ENCODE measurements at regions not wholly inside any gene's neighbourhood (a gene's known extent, or its start where the extent isn't known, plus 50 kb on each side); places are given as distances from the start of the nearest gene placed in this dataset.
"Not testable (repeated sequence)": the region's sequence is repeated elsewhere in the genome, so short reads cannot be mapped to it uniquely, and the experiment has no call there.

- Histone ChIP-seq H3K4me1 (ENCODE audit: control insufficient read depth in 1 of 2, insufficient read depth in 2 of 2, low read length in 2 of 2) (no peaks in the 10 kb centered on the region), H3K36me3 (ENCODE audit: control insufficient read depth in 1 of 2, insufficient read depth in 2 of 2, low read length in 2 of 2) (no peaks in the 10 kb centered on the region), H3K27ac (ENCODE audit: low read length) (no peak overlapping the region), H3K27me3 (ENCODE audit: low read depth, low read length) (no peaks in the 10 kb centered on the region), H3K9me3 (ENCODE audit: control insufficient read depth in 1 of 2, low read length in 2 of 2) (no peaks in the 10 kb centered on the region), H3K4me3 (ENCODE audit: low read depth in 1 of 2, low read length in 2 of 2) (no peak overlapping the region)
Measured at GRCh38 chr16:79985606-79986005, 385.1 kb upstream of the MAF start.

GRCh38 chr16:79984149-79984548 lies 383.6 kb upstream of the MAF start:
- H3K4me3 ChIP-seq (ENCODE audit: low read depth in 1 of 2, low read length in 2 of 2), result not testable (repeated sequence)

GRCh38 chr16:79982862-79983261 lies 382.3 kb upstream of the MAF start:
- Histone ChIP-seq H3K4me3 (ENCODE audit: low read depth in 1 of 2, low read length in 2 of 2) (no peak overlapping the region), H3K4me1 (ENCODE audit: control insufficient read depth in 1 of 2, insufficient read depth in 2 of 2, low read length in 2 of 2) (no peaks in the 10 kb centered on the region), H3K36me3 (ENCODE audit: control insufficient read depth in 1 of 2, insufficient read depth in 2 of 2, low read length in 2 of 2) (no peaks in the 10 kb centered on the region), H3K9me3 (ENCODE audit: control insufficient read depth in 1 of 2, low read length in 2 of 2) (no peaks in the 10 kb centered on the region), H3K27ac (ENCODE audit: low read length) (no peak overlapping the region), H3K27me3 (ENCODE audit: low read depth, low read length) (no peaks in the 10 kb centered on the region)

More at GRCh38 chr16:79984149-79984548, 383.6 kb upstream of the MAF start:
- not testable (repeated sequence) for H3K27me3 ChIP-seq (ENCODE audit: low read depth, low read length); H3K27ac ChIP-seq (ENCODE audit: low read length); H3K4me1 ChIP-seq (ENCODE audit: control insufficient read depth in 1 of 2, insufficient read depth in 2 of 2, low read length in 2 of 2); H3K36me3 ChIP-seq (ENCODE audit: control insufficient read depth in 1 of 2, insufficient read depth in 2 of 2, low read length in 2 of 2); H3K9me3 ChIP-seq (ENCODE audit: control insufficient read depth in 1 of 2, low read length in 2 of 2)

- H3K9me3 ChIP-seq (ENCODE audit: control insufficient read depth in 1 of 2, low read length in 2 of 2), result no peaks in the 10 kb centered on the region
- H3K4me1 ChIP-seq (ENCODE audit: control insufficient read depth in 1 of 2, insufficient read depth in 2 of 2, low read length in 2 of 2), result no peaks in the 10 kb centered on the region
- H3K27me3 ChIP-seq (ENCODE audit: low read depth, low read length), result no peaks in the 10 kb centered on the region
- H3K27ac ChIP-seq (ENCODE audit: low read length), result no peak overlapping the region
- H3K4me3 ChIP-seq (ENCODE audit: low read depth in 1 of 2, low read length in 2 of 2), result no peak overlapping the region
- H3K36me3 ChIP-seq (ENCODE audit: control insufficient read depth in 1 of 2, insufficient read depth in 2 of 2, low read length in 2 of 2), result no peaks in the 10 kb centered on the region
Measured at GRCh38 chr16:79982361-79982760, 381.8 kb upstream of the MAF start.

GRCh38 chr16:79981814-79982213 lies 381.3 kb upstream of the MAF start:
- H3K4me1 ChIP-seq (ENCODE audit: control insufficient read depth in 1 of 2, insufficient read depth in 2 of 2, low read length in 2 of 2), result no peaks in the 10 kb centered on the region
- H3K27me3 ChIP-seq (ENCODE audit: low read depth, low read length), result no peaks in the 10 kb centered on the region
- no peak overlapping the region for H3K27ac ChIP-seq (ENCODE audit: low read length)
- no peaks in the 10 kb centered on the region for H3K9me3 ChIP-seq (ENCODE audit: control insufficient read depth in 1 of 2, low read length in 2 of 2)
- H3K4me3 ChIP-seq (ENCODE audit: low read depth in 1 of 2, low read length in 2 of 2), result no peak overlapping the region
- no peaks in the 10 kb centered on the region for H3K36me3 ChIP-seq (ENCODE audit: control insufficient read depth in 1 of 2, insufficient read depth in 2 of 2, low read length in 2 of 2)

- Histone ChIP-seq H3K36me3 (ENCODE audit: control insufficient read depth in 1 of 2, insufficient read depth in 2 of 2, low read length in 2 of 2) (no peaks in the 10 kb centered on the region), H3K4me1 (ENCODE audit: control insufficient read depth in 1 of 2, insufficient read depth in 2 of 2, low read length in 2 of 2) (no peaks in the 10 kb centered on the region), H3K27me3 (ENCODE audit: low read depth, low read length) (no peaks in the 10 kb centered on the region), H3K27ac (ENCODE audit: low read length) (no peak overlapping the region), H3K9me3 (ENCODE audit: control insufficient read depth in 1 of 2, low read length in 2 of 2) (no peaks in the 10 kb centered on the region), H3K4me3 (ENCODE audit: low read depth in 1 of 2, low read length in 2 of 2) (no peak overlapping the region)
Measured at GRCh38 chr16:79980650-79981521, 380.3 kb upstream of the MAF start.

GRCh38 chr16:79977940-79978836 lies 377.7 kb upstream of the MAF start:
- Histone ChIP-seq H3K36me3 (ENCODE audit: control insufficient read depth in 1 of 2, insufficient read depth in 2 of 2, low read length in 2 of 2) (no peaks in the 10 kb centered on the region), H3K4me1 (ENCODE audit: control insufficient read depth in 1 of 2, insufficient read depth in 2 of 2, low read length in 2 of 2) (no peaks in the 10 kb centered on the region), H3K9me3 (ENCODE audit: control insufficient read depth in 1 of 2, low read length in 2 of 2) (no peaks in the 10 kb centered on the region), H3K4me3 (ENCODE audit: low read depth in 1 of 2, low read length in 2 of 2) (no peak overlapping the region), H3K27me3 (ENCODE audit: low read depth, low read length) (no peaks in the 10 kb centered on the region), H3K27ac (ENCODE audit: low read length) (no peak overlapping the region)

GRCh38 chr16:79973320-79973719 lies 372.8 kb upstream of the MAF start:
- Histone ChIP-seq H3K27ac (ENCODE audit: low read length) (no peak overlapping the region), H3K4me1 (ENCODE audit: control insufficient read depth in 1 of 2, insufficient read depth in 2 of 2, low read length in 2 of 2) (no peaks in the 10 kb centered on the region), H3K9me3 (ENCODE audit: control insufficient read depth in 1 of 2, low read length in 2 of 2) (no peaks in the 10 kb centered on the region), H3K27me3 (ENCODE audit: low read depth, low read length) (no peaks in the 10 kb centered on the region), H3K36me3 (ENCODE audit: control insufficient read depth in 1 of 2, insufficient read depth in 2 of 2, low read length in 2 of 2) (no peaks in the 10 kb centered on the region), H3K4me3 (ENCODE audit: low read depth in 1 of 2, low read length in 2 of 2) (no peak overlapping the region)

GRCh38 chr16:79972053-79972704 lies 371.6 kb upstream of the MAF start:
- H3K4me1 ChIP-seq (ENCODE audit: control insufficient read depth in 1 of 2, insufficient read depth in 2 of 2, low read length in 2 of 2), result no peaks in the 10 kb centered on the region
- H3K4me3 ChIP-seq (ENCODE audit: low read depth in 1 of 2, low read length in 2 of 2), result no peak overlapping the region
- H3K27ac ChIP-seq (ENCODE audit: low read length), result no peak overlapping the region
- H3K36me3 ChIP-seq (ENCODE audit: control insufficient read depth in 1 of 2, insufficient read depth in 2 of 2, low read length in 2 of 2), result no peaks in the 10 kb centered on the region
- H3K27me3 ChIP-seq (ENCODE audit: low read depth, low read length), result no peaks in the 10 kb centered on the region
- no peaks in the 10 kb centered on the region for H3K9me3 ChIP-seq (ENCODE audit: control insufficient read depth in 1 of 2, low read length in 2 of 2)

- Histone ChIP-seq H3K27me3 (ENCODE audit: low read depth, low read length) (no peaks in the 10 kb centered on the region), H3K27ac (ENCODE audit: low read length) (no peak overlapping the region), H3K4me1 (ENCODE audit: control insufficient read depth in 1 of 2, insufficient read depth in 2 of 2, low read length in 2 of 2) (no peaks in the 10 kb centered on the region), H3K36me3 (ENCODE audit: control insufficient read depth in 1 of 2, insufficient read depth in 2 of 2, low read length in 2 of 2) (no peaks in the 10 kb centered on the region), H3K9me3 (ENCODE audit: control insufficient read depth in 1 of 2, low read length in 2 of 2) (no peaks in the 10 kb centered on the region), H3K4me3 (ENCODE audit: low read depth in 1 of 2, low read length in 2 of 2) (no peak overlapping the region)
Measured at GRCh38 chr16:79971237-79971572, 370.7 kb upstream of the MAF start.

GRCh38 chr16:79970551-79971236 lies 370.2 kb upstream of the MAF start:
- no peaks in the 10 kb centered on the region for H3K4me1 ChIP-seq (ENCODE audit: control insufficient read depth in 1 of 2, insufficient read depth in 2 of 2, low read length in 2 of 2)
- no peaks in the 10 kb centered on the region for H3K27me3 ChIP-seq (ENCODE audit: low read depth, low read length)
- H3K36me3 ChIP-seq (ENCODE audit: control insufficient read depth in 1 of 2, insufficient read depth in 2 of 2, low read length in 2 of 2), result no peaks in the 10 kb centered on the region
- H3K4me3 ChIP-seq (ENCODE audit: low read depth in 1 of 2, low read length in 2 of 2), result no peak overlapping the region
- no peaks in the 10 kb centered on the region for H3K9me3 ChIP-seq (ENCODE audit: control insufficient read depth in 1 of 2, low read length in 2 of 2)
- H3K27ac ChIP-seq (ENCODE audit: low read length), result no peak overlapping the region

All from muscle layer of duodenum (tissue), 2 donors.